H9 (cell line): ENCODE measurements at regions not wholly inside any gene's neighbourhood (a gene's known extent, or its start where the extent isn't known, plus 50 kb on each side); places are given as distances from the start of the nearest gene placed in this dataset.

Experiments used
- DNase-seq: peaks from one replicate; pipeline ENCODE4 v3.0.0-alpha.2; 2017
- H2AFZ ChIP-seq: one replicate; pipeline ENCODE4 v1.6.1; 2013; ENCODE audit warnings: mild to moderate bottlenecking, low read length, control low read depth, moderate library complexity
- H2AK5ac ChIP-seq: 2 replicates; pipeline ENCODE4 v1.6.1; 2013; ENCODE audit warnings: low read length, control low read depth, mixed read lengths; ENCODE audit not compliant: insufficient read length
- H2BK120ac ChIP-seq: one replicate; pipeline ENCODE4 v1.6.1; 2013; ENCODE audit warnings: low read depth, mild to moderate bottlenecking, low read length, control low read depth, inconsistent platforms; ENCODE audit not compliant: poor library complexity, severe bottlenecking
- H2BK12ac ChIP-seq: 2 replicates; pipeline ENCODE4 v1.6.1; 2013; ENCODE audit warnings: low read length, control low read depth, mixed read lengths, low read depth; ENCODE audit not compliant: insufficient read length
- H2BK15ac ChIP-seq: 2 replicates; pipeline ENCODE4 v1.6.1; 2013; ENCODE audit warnings: low read depth, low read length, control low read depth
- H2BK20ac ChIP-seq: one replicate; pipeline ENCODE4 v1.6.1; 2013; ENCODE audit warnings: low read depth, mild to moderate bottlenecking, low read length, control low read depth, inconsistent platforms; ENCODE audit not compliant: poor library complexity, severe bottlenecking
- H2BK5ac ChIP-seq: 2 replicates; pipeline ENCODE4 v1.6.1; 2013; ENCODE audit warnings: low read length, control low read depth, mixed read lengths; ENCODE audit not compliant: insufficient read length
- H3K14ac ChIP-seq: 2 replicates; pipeline ENCODE4 v1.6.1; 2013; ENCODE audit warnings: low read length, control low read depth; ENCODE audit not compliant: insufficient read depth
- H3K18ac ChIP-seq: 2 replicates; pipeline ENCODE4 v1.6.1; 2013; ENCODE audit warnings: low read depth, mild to moderate bottlenecking, mixed read lengths, low read length, control low read depth; ENCODE audit not compliant: insufficient read length
- H3K23ac ChIP-seq: 2 replicates; pipeline ENCODE4 v1.6.1; 2013; ENCODE audit warnings: low read length, control low read depth, mixed read lengths, low read depth; ENCODE audit not compliant: insufficient read length
- H3K23me2 ChIP-seq: 2 replicates; pipeline ENCODE4 v1.6.1; 2013; ENCODE audit warnings: low read depth, mild to moderate bottlenecking, mixed read lengths, low read length, control low read depth; ENCODE audit not compliant: insufficient read length, poor library complexity, severe bottlenecking
- H3K27ac ChIP-seq: 2 replicates; pipeline ENCODE4 v1.5.1; 2013; ENCODE audit warnings: low read length, control low read depth, mixed read lengths, low read depth; ENCODE audit not compliant: insufficient read length
- H3K27me3 ChIP-seq: 2 replicates; pipeline ENCODE4 v1.6.1; 2013; ENCODE audit warnings: low read length, control low read depth, inconsistent platforms; ENCODE audit not compliant: insufficient read depth
- H3K4ac ChIP-seq: 2 replicates; pipeline ENCODE4 v1.6.1; 2013; ENCODE audit warnings: low read depth, mild to moderate bottlenecking, control low read depth, inconsistent platforms, low read length, moderate library complexity
- H3K4me1 ChIP-seq: 2 replicates; pipeline ENCODE4 v1.6.1; 2013; ENCODE audit warnings: low read length, control low read depth, inconsistent platforms; ENCODE audit not compliant: insufficient read depth
- H3K4me2 ChIP-seq: 2 replicates; pipeline ENCODE4 v1.6.1; 2013; ENCODE audit warnings: low read length, control low read depth, mixed read lengths; ENCODE audit not compliant: insufficient read length, insufficient read depth
- H3K56ac ChIP-seq: 2 replicates; pipeline ENCODE4 v1.6.1; 2013; ENCODE audit warnings: low read depth, mild to moderate bottlenecking, mixed read lengths, low read length, control low read depth; ENCODE audit not compliant: insufficient read length
- H3K79me1 ChIP-seq: 2 replicates; pipeline ENCODE4 v1.6.1; 2013; ENCODE audit warnings: low read depth, mild to moderate bottlenecking, moderate library complexity, low read length, control low read depth, inconsistent platforms; ENCODE audit not compliant: insufficient read depth, poor library complexity, severe bottlenecking
- H3K79me2 ChIP-seq: 2 replicates; pipeline ENCODE4 v1.6.1; 2013; ENCODE audit warnings: low read length, control low read depth, inconsistent platforms; ENCODE audit not compliant: insufficient read depth
- H3K9ac ChIP-seq: 2 replicates; pipeline ENCODE4 v1.6.1; 2013; ENCODE audit warnings: low read length, control low read depth, mixed read lengths; ENCODE audit not compliant: insufficient read length; ENCODE audit errors: extremely low read depth
- H3K9me3 ChIP-seq: one replicate; pipeline ENCODE4 v1.6.1; 2013; ENCODE audit warnings: low read depth, low read length, inconsistent platforms; ENCODE audit not compliant: control insufficient read depth
- H3T11ph ChIP-seq: one replicate; pipeline ENCODE4 v1.6.1; 2013; ENCODE audit warnings: mild to moderate bottlenecking, low read length, control low read depth, inconsistent platforms
- H4K20me1 ChIP-seq: one replicate; pipeline ENCODE4 v1.6.1; 2013; ENCODE audit not compliant: control insufficient read depth, insufficient read length, insufficient read depth
- H4K5ac ChIP-seq: 2 replicates; pipeline ENCODE4 v1.6.1; 2013; ENCODE audit warnings: low read depth, mild to moderate bottlenecking, mixed read lengths, low read length, control low read depth; ENCODE audit not compliant: insufficient read length
- H4K8ac ChIP-seq: replicated peaks from 2 replicates; pipeline ENCODE4 v1.6.1; 2013; ENCODE audit warnings: low read length, control low read depth, mixed read lengths, low read depth; ENCODE audit not compliant: insufficient read length
- H4K91ac ChIP-seq: 2 replicates; pipeline ENCODE4 v1.6.1; 2013; ENCODE audit warnings: low read depth, mild to moderate bottlenecking, moderate library complexity, mixed read lengths, low read length, control low read depth; ENCODE audit not compliant: insufficient read length
- H3K27ac Mint-ChIP-seq, 3 experiments: 2 replicates in 2 of 3; 3 replicates in 1 of 3; pipeline ENCODE4 v1.8.0; 2020 to 2021; ENCODE audit warnings: mixed read lengths in 3 of 3, mild to moderate bottlenecking in 1 of 3, moderate library complexity in 1 of 3
- H3K27me3 Mint-ChIP-seq: 2 replicates; pipeline ENCODE4 v1.8.0; 2021; ENCODE audit warnings: low read depth, mild to moderate bottlenecking, moderate library complexity, mixed read lengths
- H3K36me3 Mint-ChIP-seq, 3 experiments: 2 replicates in 2 of 3; 3 replicates in 1 of 3; pipeline ENCODE4 v1.8.0; 2020 to 2021; ENCODE audit warnings: low read depth in 3 of 3, mixed read lengths in 3 of 3; ENCODE audit not compliant: insufficient read depth in 1 of 3
- H3K4me1 Mint-ChIP-seq, 2 experiments: 2 replicates each; pipeline ENCODE4 v1.8.0; 2020; ENCODE audit warnings: mixed read lengths in 2 of 2
- H3K4me3 Mint-ChIP-seq, 2 experiments: 2 replicates in 1 of 2; 3 replicates in 1 of 2; pipeline ENCODE4 v1.8.0; 2020 to 2021; ENCODE audit warnings: mild to moderate bottlenecking in 2 of 2, mixed read lengths in 2 of 2, moderate library complexity in 1 of 2
- H3K9me3 Mint-ChIP-seq, 2 experiments: 2 replicates in 1 of 2; 3 replicates in 1 of 2; pipeline ENCODE4 v1.8.0; 2020; ENCODE audit warnings: mild to moderate bottlenecking in 2 of 2, mixed read lengths in 2 of 2, moderate library complexity in 1 of 2
- WGBS: extraction: QIAGEN DNeasy Blood & Tissue Kit; methylation state at CpG from one replicate; pipeline ENCODE4 v1.1.7; 2013; ENCODE audit warnings: missing lambda C conversion rate, low lambda C conversion rate, mixed read lengths; ENCODE audit not compliant: insufficient read length; ENCODE audit errors: extremely low coverage; 5-methylcytosine and 5-hydroxymethylcytosine counted together
- TF ChIP-seq, protein P1 (sequence below): fragments of 200-600 bp; sonication (generic); conservative IDR thresholded peaks from 3 replicates; pipeline ENCODE4 v1.8.0; 2021; ENCODE audit warnings: antibody characterized with exemption, mild to moderate bottlenecking

DNA sequence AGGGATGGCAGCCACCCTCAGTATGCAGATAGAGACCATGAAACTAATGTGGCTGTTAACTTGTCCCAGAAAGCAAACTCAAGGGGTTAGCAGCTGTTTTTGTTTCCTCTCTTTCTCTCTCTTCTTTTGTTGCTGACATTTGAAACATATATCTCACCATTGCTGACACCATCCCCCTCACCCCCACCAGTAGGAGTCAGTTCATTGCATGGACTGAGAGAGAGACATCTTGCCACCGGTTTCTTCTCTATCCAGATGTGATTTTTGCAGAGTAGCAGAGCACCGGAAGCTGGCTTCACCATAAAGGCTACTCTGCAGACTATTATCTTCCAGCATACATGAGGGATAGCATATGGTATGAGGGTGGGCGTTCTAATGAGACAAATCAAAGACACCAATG, 177.1 kb upstream of the FRG1 start:
- H3K4me2 ChIP-seq = no peak overlapping the region
- WGBS = no CpG with 5 or more reads among the region's 3 CpGs
- no peak overlapping the region for H3K14ac ChIP-seq
- Mint-ChIP-seq H3K27me3 (no peaks in the 10 kb centered on the region; the same call in none of the 2 replicates), H3K9me3 (peaks cover 69 to 89% of the 10 kb centered on the region in 2 experiments), H3K36me3 (peaks cover 0 to 20% (median 15%) of the 10 kb centered on the region in 3 experiments; a peak in 2 of 7 replicates), H3K4me1 (no peaks in the 10 kb centered on the region), H3K4me3 (no peak overlapping the region), H3K27ac (no peak overlapping the region)
- H2BK15ac ChIP-seq = no peak overlapping the region
- H2AFZ ChIP-seq = no peak overlapping the region
- H3K27me3 ChIP-seq = no peaks in the 10 kb centered on the region
- no peak overlapping the region for H3K27ac ChIP-seq
- H3K79me2 ChIP-seq = no peaks in the 10 kb centered on the region
- H3K23ac ChIP-seq = no peak overlapping the region
- H4K8ac ChIP-seq = no peak overlapping the region
- no peaks in the 10 kb centered on the region for H3K23me2 ChIP-seq
- no peak overlapping the region for H3T11ph ChIP-seq
- no peaks in the 10 kb centered on the region for H3K4me1 ChIP-seq
- no peak overlapping the region for H2BK120ac ChIP-seq
- H3K9me3 ChIP-seq = peaks cover 12% of the 10 kb centered on the region
- H3K56ac ChIP-seq = no peak overlapping the region
- no peaks in the 10 kb centered on the region for H3K79me1 ChIP-seq
- no peak overlapping the region for H4K5ac ChIP-seq
- H4K20me1 ChIP-seq = no peaks in the 10 kb centered on the region
- H3K18ac ChIP-seq = no peak overlapping the region
- no peak overlapping the region for H2BK20ac ChIP-seq
- TF ChIP-seq, protein P1, sequence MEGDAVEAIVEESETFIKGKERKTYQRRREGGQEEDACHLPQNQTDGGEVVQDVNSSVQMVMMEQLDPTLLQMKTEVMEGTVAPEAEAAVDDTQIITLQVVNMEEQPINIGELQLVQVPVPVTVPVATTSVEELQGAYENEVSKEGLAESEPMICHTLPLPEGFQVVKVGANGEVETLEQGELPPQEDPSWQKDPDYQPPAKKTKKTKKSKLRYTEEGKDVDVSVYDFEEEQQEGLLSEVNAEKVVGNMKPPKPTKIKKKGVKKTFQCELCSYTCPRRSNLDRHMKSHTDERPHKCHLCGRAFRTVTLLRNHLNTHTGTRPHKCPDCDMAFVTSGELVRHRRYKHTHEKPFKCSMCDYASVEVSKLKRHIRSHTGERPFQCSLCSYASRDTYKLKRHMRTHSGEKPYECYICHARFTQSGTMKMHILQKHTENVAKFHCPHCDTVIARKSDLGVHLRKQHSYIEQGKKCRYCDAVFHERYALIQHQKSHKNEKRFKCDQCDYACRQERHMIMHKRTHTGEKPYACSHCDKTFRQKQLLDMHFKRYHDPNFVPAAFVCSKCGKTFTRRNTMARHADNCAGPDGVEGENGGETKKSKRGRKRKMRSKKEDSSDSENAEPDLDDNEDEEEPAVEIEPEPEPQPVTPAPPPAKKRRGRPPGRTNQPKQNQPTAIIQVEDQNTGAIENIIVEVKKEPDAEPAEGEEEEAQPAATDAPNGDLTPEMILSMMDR = no peak
- no peak overlapping the region for H3K9ac ChIP-seq
- no peak overlapping the region for H2AK5ac ChIP-seq
- H4K91ac ChIP-seq = no peak overlapping the region
- H2BK12ac ChIP-seq = no peak overlapping the region
- no peak overlapping the region for H3K4ac ChIP-seq
- DNase-seq = no peak
- no peak overlapping the region for H2BK5ac ChIP-seq
